GM21717 (cell line): ENCODE measurements at regions not wholly inside any gene's neighbourhood (a gene's known extent, or its start where the extent isn't known, plus 50 kb on each side); places are given as distances from the start of the nearest gene placed in this dataset.
A peak's percentile ranks its signal among the peaks of the same experiment; 100 is the strongest.

ENCODE experiments used
- ATAC-seq: cut with Tn5 transposase; IDR thresholded peaks from one replicate; pipeline ENCODE4 v1.9.1; 2021; ENCODE audit warnings: mild to moderate bottlenecking, moderate library complexity; ENCODE audit not compliant: unreplicated experiment

GRCh38 chr10:108812906-108813305 lies 1110.4 kb downstream of the XPNPEP1 start:
- ATAC-seq, result no peak

- no peak for ATAC-seq
Observed at GRCh38 chr10:108812296-108812695, 1111.0 kb downstream of the XPNPEP1 start.

GRCh38 chr10:108808228-108808627 lies 1115.1 kb downstream of the XPNPEP1 start:
- no peak for ATAC-seq

DNA sequence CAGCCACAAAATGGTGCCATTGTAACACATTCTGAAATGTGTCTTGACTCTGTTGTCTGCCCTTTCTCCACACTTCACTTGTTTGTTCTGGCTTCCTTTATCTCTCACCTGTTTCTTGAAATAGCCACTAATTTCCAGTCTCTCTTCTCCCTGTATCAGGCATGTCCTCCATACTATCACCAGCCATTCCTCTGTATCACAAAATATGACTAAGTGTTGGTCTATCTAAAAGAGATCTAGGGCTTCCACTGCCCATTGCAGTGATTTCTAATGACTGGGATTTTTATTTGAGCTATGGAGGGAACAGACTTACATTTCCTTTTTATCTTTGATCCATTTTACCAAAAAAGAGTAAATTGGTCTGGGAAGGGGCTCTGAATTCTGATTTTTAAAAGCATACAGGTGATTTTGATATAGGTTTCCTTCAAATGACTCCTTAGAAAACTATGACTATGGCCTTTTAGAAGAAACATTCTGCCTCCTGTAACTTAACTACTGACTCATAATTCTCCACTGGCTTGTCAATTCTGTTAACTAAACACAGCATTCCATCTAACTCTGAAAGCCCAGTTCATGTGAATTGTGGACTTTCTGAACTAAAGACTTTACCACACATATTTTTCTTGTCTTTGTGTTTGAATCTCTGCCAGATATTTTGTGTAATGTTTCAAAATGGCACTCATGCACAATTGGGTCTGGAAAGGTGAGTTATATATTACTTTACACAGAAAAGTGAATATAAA lies 1121.4 kb downstream of the XPNPEP1 start:
- no peak for ATAC-seq

GRCh38 chr10:108801220-108801619 lies 1122.1 kb downstream of the XPNPEP1 start:
- ATAC-seq, result no peak

- ATAC-seq, result no peak
Observed at GRCh38 chr10:108797573-108797972, 1125.7 kb downstream of the XPNPEP1 start.

DNA sequence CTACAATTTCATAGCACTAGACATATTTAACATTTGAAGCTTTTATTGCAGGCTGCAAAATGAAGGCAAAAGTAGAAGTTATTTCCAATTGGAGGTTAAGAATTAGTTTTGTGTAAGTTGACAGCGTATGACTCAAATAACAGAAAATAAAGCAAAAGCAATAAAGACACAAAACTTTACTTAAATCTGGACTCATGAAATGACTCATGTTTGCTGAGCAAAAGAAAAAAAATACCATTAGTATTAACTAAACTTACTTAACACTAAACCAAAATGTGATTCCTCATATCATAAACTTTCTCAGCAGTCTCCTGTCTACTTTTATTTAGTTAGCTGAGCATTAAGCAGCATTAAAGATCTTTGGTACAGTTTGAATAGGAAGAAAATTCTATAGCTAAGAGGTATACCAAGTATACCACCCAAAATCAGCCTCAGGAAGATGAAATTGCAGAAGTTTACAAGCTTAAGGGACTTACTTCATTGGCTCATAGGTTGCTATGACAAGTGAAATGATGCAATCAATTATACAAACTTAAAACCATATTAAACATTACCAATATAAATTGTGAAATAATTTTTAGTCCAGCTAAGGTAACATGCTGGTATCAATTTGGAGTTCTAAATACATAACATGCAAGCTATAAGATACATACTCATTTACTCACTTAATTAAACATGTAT lies 1131.4 kb downstream of the XPNPEP1 start:
- no peak for ATAC-seq

- no peak for ATAC-seq
Observed at GRCh38 chr10:108791030-108791429, 1132.3 kb downstream of the XPNPEP1 start.

DNA sequence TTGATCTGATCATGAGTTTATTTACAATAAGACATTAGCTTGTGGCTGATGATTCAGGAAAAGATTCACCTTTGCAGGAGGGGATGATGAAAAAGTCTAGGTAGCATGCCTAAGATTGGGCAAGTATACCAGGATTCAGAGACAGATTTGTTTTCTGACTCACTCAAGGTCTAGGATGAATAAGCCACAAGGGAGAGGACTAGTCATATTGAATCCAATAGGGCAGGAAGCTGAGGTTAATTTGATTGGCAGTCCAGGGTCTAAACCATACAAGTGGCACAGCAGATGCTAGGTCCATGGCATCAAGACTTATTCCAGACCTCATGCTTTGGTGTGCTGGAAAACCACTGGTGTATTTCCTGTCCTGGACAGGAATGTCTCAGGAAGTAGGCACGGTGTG lies 1133.4 kb downstream of the XPNPEP1 start:
- ATAC-seq, result peak; percentile 93

GRCh38 chr10:108789336-108789735 lies 1134.0 kb downstream of the XPNPEP1 start:
- ATAC-seq, result no peak

GRCh38 chr10:108788891-108789290 lies 1134.4 kb downstream of the XPNPEP1 start:
- no peak for ATAC-seq

GRCh38 chr10:108787932-108788331 lies 1135.4 kb downstream of the XPNPEP1 start:
- ATAC-seq, result no peak

DNA sequence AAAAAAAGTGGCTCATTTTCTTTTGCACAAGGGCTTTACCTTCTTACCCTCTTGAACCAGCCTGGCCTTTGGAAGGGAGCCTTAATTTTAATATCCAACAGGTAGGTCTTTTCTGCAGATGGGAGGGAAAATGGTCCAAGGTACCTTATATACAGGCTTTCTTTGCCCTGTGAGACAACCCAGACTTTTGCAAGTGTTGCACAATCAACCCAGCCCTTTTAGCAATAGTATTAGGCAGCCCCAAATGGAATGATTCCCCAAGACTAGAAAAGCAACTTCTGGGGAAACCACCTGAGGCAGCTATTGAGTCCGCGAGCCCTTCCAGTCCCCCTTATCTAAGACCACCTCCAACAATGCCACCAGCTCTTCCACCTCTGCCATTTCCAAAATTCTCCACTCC lies 1138.3 kb downstream of the XPNPEP1 start:
- ATAC-seq, result no peak

GRCh38 chr10:108784534-108784933 lies 1138.8 kb downstream of the XPNPEP1 start:
- ATAC-seq, result no peak

DNA sequence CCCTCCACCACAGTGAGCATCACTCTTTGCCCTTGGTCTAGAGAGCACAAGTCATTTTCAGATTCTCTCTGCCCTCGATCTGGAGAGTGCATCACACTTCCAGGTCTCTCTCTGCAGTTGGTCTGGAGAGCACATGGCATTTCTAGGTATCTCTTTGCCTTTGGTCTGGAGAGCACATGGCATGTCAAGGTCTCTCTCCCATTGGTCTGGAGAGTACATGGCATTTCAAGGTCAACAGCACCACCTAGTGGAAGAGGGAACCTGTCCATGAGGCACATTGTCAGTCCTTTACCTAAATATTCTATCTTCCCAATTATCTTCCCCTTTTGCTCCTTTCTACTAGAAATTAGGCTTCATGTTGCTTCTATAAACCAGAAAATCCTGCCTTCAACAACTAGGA lies 1139.4 kb downstream of the XPNPEP1 start:
- no peak for ATAC-seq

DNA sequence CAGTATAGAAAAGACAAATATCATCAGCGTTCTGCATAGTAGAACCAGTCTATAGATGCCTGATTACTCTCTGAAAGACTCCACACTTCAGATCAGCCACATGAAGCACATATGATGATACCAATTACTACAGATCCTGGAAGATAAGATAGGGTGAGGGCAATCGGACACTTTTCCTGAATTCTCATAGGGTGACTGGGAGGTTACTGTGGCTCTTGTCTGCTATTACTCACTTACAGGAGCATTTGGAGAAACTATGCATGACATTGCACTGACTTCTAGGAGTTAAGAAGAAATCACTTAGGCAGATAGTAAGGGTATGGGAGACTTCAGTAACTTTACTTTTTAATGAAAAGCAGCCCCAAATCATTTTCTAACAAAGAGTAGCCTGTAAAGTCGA lies 1140.9 kb downstream of the XPNPEP1 start:
- no peak for ATAC-seq

- ATAC-seq, result no peak
Observed at GRCh38 chr10:108779501-108779900, 1143.8 kb downstream of the XPNPEP1 start.

GRCh38 chr10:108775911-108776475 lies 1147.3 kb downstream of the XPNPEP1 start:
- no peak for ATAC-seq

GRCh38 chr10:108771106-108771505 lies 1152.2 kb downstream of the XPNPEP1 start:
- no peak for ATAC-seq

DNA sequence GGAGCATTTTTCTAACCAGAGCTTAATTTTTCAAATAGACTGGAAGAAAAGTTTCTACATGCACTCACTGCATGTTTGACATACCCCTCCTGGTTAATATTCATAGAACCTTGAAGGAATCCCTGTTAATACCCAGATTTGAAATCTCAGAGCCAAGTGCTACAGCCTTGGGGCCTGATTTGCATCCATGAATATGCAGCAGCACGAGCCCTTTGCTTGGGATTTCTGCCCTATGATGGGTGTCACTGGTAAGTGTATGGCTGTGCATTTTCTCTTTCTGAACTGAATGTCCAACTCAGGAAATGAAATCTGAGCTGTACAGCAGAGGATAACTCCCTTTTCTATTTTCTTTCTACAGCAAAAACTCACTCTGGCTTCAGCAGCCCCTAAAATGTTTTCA lies 1157.5 kb downstream of the XPNPEP1 start:
- no peak for ATAC-seq

DNA sequence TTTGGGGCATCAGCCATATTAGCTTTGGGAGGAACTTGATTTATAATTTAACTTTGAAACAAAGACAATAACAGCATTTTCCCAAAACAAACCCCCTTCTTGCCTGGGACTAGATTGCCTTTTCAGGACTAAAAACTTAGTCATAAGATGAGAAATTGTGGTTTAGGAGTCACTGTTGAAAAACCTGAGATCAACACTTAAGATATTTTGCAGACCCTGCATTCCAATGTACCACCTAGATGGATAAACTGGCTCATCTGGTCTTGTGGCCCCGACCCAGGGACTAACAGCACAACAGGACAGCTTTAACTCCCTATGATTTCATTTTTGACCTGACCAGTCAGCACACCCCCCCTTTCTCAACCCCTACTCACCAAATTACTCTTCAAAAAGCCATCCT lies 1165.4 kb downstream of the XPNPEP1 start:
- no peak for ATAC-seq

DNA sequence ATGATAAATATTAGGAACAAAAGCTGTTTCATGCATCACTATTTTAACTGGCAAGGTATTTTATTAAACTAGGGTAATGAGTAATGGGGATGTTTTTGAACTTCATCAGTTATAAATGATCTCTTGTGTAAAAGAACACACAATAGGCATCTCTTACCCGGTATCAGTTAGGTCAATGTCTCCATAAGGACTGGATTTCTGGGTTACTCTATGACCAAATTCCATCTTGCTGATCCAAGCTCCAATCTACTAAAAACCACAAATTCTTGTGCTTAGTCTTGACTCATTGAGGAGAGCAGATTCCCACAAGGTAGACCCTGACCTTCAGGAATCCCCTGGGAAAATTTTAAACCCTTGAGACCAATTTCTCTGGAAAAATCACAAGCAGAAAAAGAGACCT lies 1167.7 kb downstream of the XPNPEP1 start:
- ATAC-seq, result no peak
